WERI-Rb-1 (cell line): ENCODE measurements at regions not wholly inside any gene's neighbourhood (a gene's known extent, or its start where the extent isn't known, plus 50 kb on each side); places are given as distances from the start of the nearest gene placed in this dataset.

Experiments
- DNase-seq: peaks from one replicate; pipeline ENCODE4 v3.0.0-alpha.2; 2020
- H3K27ac ChIP-seq: fragments of 250-450 bp; sonication (Bioruptor Pico); 2 replicates; pipeline ENCODE4 v1.5.1; 2020; ENCODE audit warnings: mild to moderate bottlenecking, moderate library complexity
- H3K27me3 ChIP-seq: fragments of 250-450 bp; sonication (Bioruptor Pico); 2 replicates; pipeline ENCODE4 v1.5.1; 2021; ENCODE audit warnings: mild to moderate bottlenecking, low read depth, moderate library complexity; ENCODE audit not compliant: insufficient read depth, severe bottlenecking
- H3K36me3 ChIP-seq: fragments of 250-450 bp; sonication (Bioruptor Pico); 2 replicates; pipeline ENCODE4 v1.5.1; 2020; ENCODE audit warnings: mild to moderate bottlenecking, moderate library complexity
- H3K4me3 ChIP-seq: 2 replicates; pipeline ENCODE4 v1.5.1; 2011; ENCODE audit warnings: low read depth, mild to moderate bottlenecking, control low read depth, low read length
- H3K9me3 ChIP-seq: fragments of 250-450 bp; sonication (Bioruptor Pico); 2 replicates; pipeline ENCODE4 v1.5.1; 2021; ENCODE audit warnings: mild to moderate bottlenecking, moderate library complexity; ENCODE audit not compliant: severe bottlenecking
- CTCF ChIP-seq: IDR thresholded peaks from 2 replicates; pipeline ENCODE4 v1.5.1; 2011; ENCODE audit warnings: low read depth, mild to moderate bottlenecking, control low read depth, inconsistent platforms, low read length

GRCh38 chr13:76160506-76160905 is 524.4 kb downstream of the LMO7 start:
- TF ChIP-seq CTCF: no peak
- Histone ChIP-seq H3K27me3 (no peaks in the 10 kb centered on the region), H3K9me3 (no peaks in the 10 kb centered on the region), H3K36me3 (no peaks in the 10 kb centered on the region), H3K4me3 (no peak overlapping the region), H3K27ac (no peak overlapping the region)
- DNase-seq: no peak

- no peak overlapping the region for H3K27ac ChIP-seq
- TF ChIP-seq CTCF: no peak
- DNase-seq: no peak
- no peaks in the 10 kb centered on the region for H3K27me3 ChIP-seq
- no peak overlapping the region for H3K4me3 ChIP-seq
- H3K36me3 ChIP-seq: no peaks in the 10 kb centered on the region
- H3K9me3 ChIP-seq: no peaks in the 10 kb centered on the region
These were observed 521.8 kb downstream of the LMO7 start for GRCh38 chr13:76157926-76158325.

- no peaks in the 10 kb centered on the region for H3K36me3 ChIP-seq
- DNase-seq: no peak
- no peak overlapping the region for H3K27ac ChIP-seq
These were observed 517.1 kb downstream of the LMO7 start for GRCh38 chr13:76153239-76153638.

GRCh38 chr13:76148926-76149325 is 512.8 kb downstream of the LMO7 start:
- no peak for TF ChIP-seq CTCF
- Histone ChIP-seq H3K27me3 (no peaks in the 10 kb centered on the region), H3K27ac (no peak overlapping the region), H3K36me3 (no peaks in the 10 kb centered on the region), H3K4me3 (no peak overlapping the region), H3K9me3 (no peaks in the 10 kb centered on the region)
- DNase-seq: no peak

More at GRCh38 chr13:76153239-76153638, 517.1 kb downstream of the LMO7 start:
- H3K27me3 ChIP-seq: no peaks in the 10 kb centered on the region
- H3K9me3 ChIP-seq: no peaks in the 10 kb centered on the region
- no peak overlapping the region for H3K4me3 ChIP-seq
- no peak for TF ChIP-seq CTCF

DNA sequence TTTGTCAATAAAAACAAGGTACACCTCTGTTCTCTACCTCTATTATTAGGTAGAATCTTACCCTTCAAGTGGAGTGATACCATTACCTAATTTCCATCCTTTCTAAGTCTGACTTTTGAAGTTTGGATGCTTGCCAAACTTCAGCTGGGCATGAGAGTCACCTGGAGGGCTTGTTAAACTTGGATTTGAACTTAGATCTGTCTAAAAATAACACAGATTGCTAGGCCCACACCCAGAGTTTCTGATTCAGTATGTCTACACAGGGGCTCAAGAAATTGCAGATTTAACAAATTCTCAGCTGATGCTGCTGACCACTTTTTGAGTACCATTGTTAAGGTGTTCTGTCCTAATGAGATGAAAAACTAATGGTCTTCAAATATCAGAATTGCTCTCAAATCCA is 512.2 kb downstream of the LMO7 start:
- no peak for DNase-seq
- Histone ChIP-seq H3K27ac (no peak overlapping the region), H3K36me3 (no peaks in the 10 kb centered on the region), H3K9me3 (no peaks in the 10 kb centered on the region), H3K27me3 (no peaks in the 10 kb centered on the region), H3K4me3 (no peak overlapping the region)
- no peak for TF ChIP-seq CTCF

DNA sequence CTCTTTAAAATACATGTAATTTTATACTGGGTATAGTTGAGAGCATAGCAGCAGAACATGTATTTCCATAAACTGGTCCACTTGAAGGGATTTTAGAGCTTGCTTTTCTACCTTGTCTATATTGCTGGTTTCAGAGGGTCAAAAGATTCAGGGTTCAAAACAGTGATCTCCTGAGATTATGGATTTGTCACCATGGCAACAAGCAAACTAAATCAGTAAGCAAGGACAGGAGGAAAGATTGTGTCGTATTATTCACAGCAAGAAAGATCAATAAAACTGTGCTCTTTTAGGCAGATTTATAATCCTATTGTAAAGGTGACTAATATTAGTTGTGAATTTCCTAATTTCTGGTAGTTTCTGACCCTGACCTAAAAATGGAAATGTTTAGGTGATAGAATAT is 496.4 kb downstream of the LMO7 start:
- H3K36me3 ChIP-seq: no peaks in the 10 kb centered on the region
- no peaks in the 10 kb centered on the region for H3K9me3 ChIP-seq
- DNase-seq: peak; percentile 5
- no peak for TF ChIP-seq CTCF
- H3K4me3 ChIP-seq: no peak overlapping the region
- no peak overlapping the region for H3K27ac ChIP-seq
- H3K27me3 ChIP-seq: no peaks in the 10 kb centered on the region
